Astrocyte (in vitro differentiated cells and primary cell): ENCODE measurements at regions not wholly inside any gene's neighbourhood (a gene's known extent, or its start where the extent isn't known, plus 50 kb on each side); places are given as distances from the start of the nearest gene placed in this dataset.

Experiments
- CTCF ChIP-seq: IDR thresholded peaks from 2 replicates; pipeline ENCODE4 v1.5.1; 2011; ENCODE audit warnings: low read depth, mild to moderate bottlenecking, inconsistent platforms, low read length, moderate library complexity; ENCODE audit not compliant: insufficient read depth
- EZH2 ChIP-seq: IDR thresholded peaks from 2 replicates; pipeline ENCODE4 v1.6.1; 2012; ENCODE audit warnings: mild to moderate bottlenecking, low read length, inconsistent platforms; ENCODE audit not compliant: insufficient read depth

- TF ChIP-seq CTCF: no peak
- no peak for TF ChIP-seq EZH2
Measured at GRCh38 chrY:8552168-8552805, 785.0 kb upstream of the TSPY4 start.
